Neural crest cell (in vitro differentiated cells): ENCODE measurements at regions not wholly inside any gene's neighbourhood (a gene's known extent, or its start where the extent isn't known, plus 50 kb on each side); places are given as distances from the start of the nearest gene placed in this dataset.
"Not testable (repeated sequence)": the region's sequence is repeated elsewhere in the genome, so short reads cannot be mapped to it uniquely, and the experiment has no call there.

Source experiments
- DNase-seq: peaks from one replicate; pipeline ENCODE4 v3.0.0; 2021; ENCODE audit warnings: low read depth, mixed read lengths, low spot score
- H3K27ac Mint-ChIP-seq: one replicate; pipeline ENCODE4 v1.8.0; 2021; ENCODE audit warnings: mild to moderate bottlenecking, mixed read lengths; ENCODE audit not compliant: unreplicated experiment
- H3K27me3 Mint-ChIP-seq: 2 replicates; pipeline ENCODE4 v1.8.0; 2021; ENCODE audit warnings: low read depth, mild to moderate bottlenecking, mixed read lengths
- H3K36me3 Mint-ChIP-seq: 2 replicates; pipeline ENCODE4 v1.8.0; 2021; ENCODE audit warnings: low read depth, mild to moderate bottlenecking, mixed read lengths
- H3K4me1 Mint-ChIP-seq: 2 replicates; pipeline ENCODE4 v1.8.0; 2021; ENCODE audit warnings: mixed read lengths
- H3K4me3 Mint-ChIP-seq: one replicate; pipeline ENCODE4 v1.8.0; 2021; ENCODE audit warnings: mild to moderate bottlenecking, mixed read lengths
- H3K9me3 Mint-ChIP-seq: 2 replicates; pipeline ENCODE4 v1.8.0; 2021; ENCODE audit warnings: mixed read lengths
- CTCF ChIP-seq: fragments of 200-600 bp; sonication (generic); conservative IDR thresholded peaks from 2 replicates; pipeline ENCODE4 v1.5.0; 2021; ENCODE audit warnings: antibody characterized with exemption, mild to moderate bottlenecking

- Mint-ChIP-seq H3K27ac (no peak overlapping the region), H3K4me1 (peaks cover 33% of the 10 kb centered on the region), H3K36me3 (peaks cover 2% of the 10 kb centered on the region), H3K27me3 (no peaks in the 10 kb centered on the region), H3K4me3 (peak overlapping the region; percentile 38), H3K9me3 (peaks cover 2% of the 10 kb centered on the region)
- no peak for DNase-seq
- no peak for TF ChIP-seq CTCF
Measured at GRCh38 chr1:194004146-194004545, 817.7 kb upstream of the B3GALT2 start.

DNA sequence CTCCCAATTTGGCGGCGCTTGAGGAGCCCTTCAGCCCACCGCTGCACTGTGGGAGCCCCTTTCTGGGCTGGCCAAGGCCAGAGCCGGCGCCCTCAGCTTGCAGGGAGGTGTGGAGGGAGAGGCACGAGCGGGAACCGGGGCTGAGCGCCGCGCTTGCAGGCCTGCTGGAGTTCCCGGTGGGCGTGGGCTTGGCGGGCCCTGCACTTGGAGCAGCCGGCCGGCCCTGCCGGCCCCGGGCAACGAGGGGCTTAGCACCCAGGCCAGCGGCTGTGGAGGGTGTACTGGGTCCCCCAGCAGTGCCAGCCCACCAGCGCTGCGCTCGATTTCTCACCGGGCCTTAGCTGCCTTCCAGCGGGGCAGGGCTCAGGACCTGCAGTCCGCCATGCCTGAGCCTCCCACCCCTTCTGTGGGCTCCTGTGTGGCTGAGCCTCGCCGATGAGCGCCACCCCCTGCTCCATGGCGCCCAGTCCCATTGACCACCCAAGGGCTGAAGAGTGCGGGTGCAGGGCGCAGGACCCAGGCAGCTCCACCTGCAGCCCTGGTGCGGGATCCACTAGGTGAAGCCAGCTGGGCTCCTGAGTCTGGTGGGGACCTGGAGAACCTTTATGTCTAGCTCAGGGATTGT lies 815.4 kb upstream of the B3GALT2 start:
- H3K9me3 Mint-ChIP-seq, H3K27ac Mint-ChIP-seq, H3K4me3 Mint-ChIP-seq, H3K27me3 Mint-ChIP-seq, H3K36me3 Mint-ChIP-seq, DNase-seq: not testable (repeated sequence)
- peaks cover 37% of the 10 kb centered on the region for H3K4me1 Mint-ChIP-seq

DNA sequence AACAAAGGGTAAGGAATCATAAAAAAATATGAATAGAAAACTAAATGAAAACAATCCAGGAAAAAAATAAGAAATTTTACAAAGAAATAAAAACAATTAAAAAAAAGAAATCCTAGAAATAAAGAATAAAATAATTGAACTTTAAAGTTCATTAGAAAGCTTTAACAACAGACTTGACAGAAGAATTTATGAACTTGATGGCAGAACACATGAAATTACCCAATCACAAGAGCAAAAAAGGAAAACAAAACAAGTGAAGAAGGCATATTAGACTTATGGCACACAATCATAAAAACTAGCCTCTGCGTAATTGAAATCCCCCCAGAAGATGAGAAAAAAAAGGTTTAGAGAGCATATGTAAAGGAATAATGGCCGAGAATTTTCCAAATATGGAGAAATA lies 802.5 kb upstream of the B3GALT2 start:
- peaks cover 20% of the 10 kb centered on the region for H3K36me3 Mint-ChIP-seq
- DNase-seq, result no peak

GRCh38 chr1:193979219-193979618 lies 792.8 kb upstream of the B3GALT2 start:
- Mint-ChIP-seq H3K27ac (no peak overlapping the region), H3K4me1 (peaks cover 3% of the 10 kb centered on the region)

More for the DNA sequence above, 802.5 kb upstream of the B3GALT2 start:
- H3K27ac Mint-ChIP-seq, result no peak overlapping the region
- no peak for TF ChIP-seq CTCF
- H3K4me3 Mint-ChIP-seq, result no peak overlapping the region
- no peaks in the 10 kb centered on the region for H3K4me1 Mint-ChIP-seq
- H3K27me3 Mint-ChIP-seq, result no peaks in the 10 kb centered on the region
- peaks cover 17% of the 10 kb centered on the region for H3K9me3 Mint-ChIP-seq

GRCh38 chr1:193974286-193974798 lies 787.9 kb upstream of the B3GALT2 start:
- no peak overlapping the region for H3K4me3 Mint-ChIP-seq
- peaks cover 3% of the 10 kb centered on the region for H3K4me1 Mint-ChIP-seq
- H3K36me3 Mint-ChIP-seq, result no peaks in the 10 kb centered on the region
- H3K27me3 Mint-ChIP-seq, result no peaks in the 10 kb centered on the region
- DNase-seq, result no peak
- TF ChIP-seq CTCF, result no peak
- H3K27ac Mint-ChIP-seq, result no peak overlapping the region
- H3K9me3 Mint-ChIP-seq, result peaks cover 7% of the 10 kb centered on the region

More at GRCh38 chr1:193979219-193979618, 792.8 kb upstream of the B3GALT2 start:
- DNase-seq, result no peak
- Mint-ChIP-seq H3K4me3 (no peak overlapping the region), H3K36me3 (no peaks in the 10 kb centered on the region), H3K9me3 (peaks cover 7% of the 10 kb centered on the region), H3K27me3 (no peaks in the 10 kb centered on the region)
- TF ChIP-seq CTCF, result no peak

DNA sequence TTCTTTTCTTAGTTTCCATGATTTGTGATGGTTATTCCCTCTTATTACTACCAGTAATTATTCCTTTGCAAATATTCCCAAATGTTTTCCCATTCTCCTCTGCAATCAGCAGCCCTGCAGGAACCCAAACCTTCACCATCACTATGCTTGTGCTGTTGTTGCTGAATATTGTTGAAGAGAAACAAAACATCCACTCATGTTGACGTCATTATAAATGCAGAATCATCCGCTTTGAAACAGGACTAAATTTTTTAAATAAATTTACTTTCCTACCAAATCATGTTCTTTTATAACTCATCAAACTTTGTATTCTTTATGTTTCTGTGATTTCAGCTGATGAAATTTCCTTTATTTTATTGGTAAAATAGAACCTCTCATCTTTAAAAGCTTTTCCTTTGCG lies 787.0 kb upstream of the B3GALT2 start:
- H3K9me3 Mint-ChIP-seq, result peaks cover 7% of the 10 kb centered on the region
- no peak for DNase-seq
- no peaks in the 10 kb centered on the region for H3K4me1 Mint-ChIP-seq
- H3K36me3 Mint-ChIP-seq, result no peaks in the 10 kb centered on the region
- no peak overlapping the region for H3K4me3 Mint-ChIP-seq
- no peak overlapping the region for H3K27ac Mint-ChIP-seq
- H3K27me3 Mint-ChIP-seq, result no peaks in the 10 kb centered on the region
- no peak for TF ChIP-seq CTCF
